ENCODE measurements at regions not wholly inside any gene's neighbourhood (a gene's known extent, or its start where the extent isn't known, plus 50 kb on each side); places are given as distances from the start of the nearest gene placed in this dataset.
A peak's percentile ranks its signal among the peaks of the same experiment; 100 is the strongest.
"Not testable (repeated sequence)": the region's sequence is repeated elsewhere in the genome, so short reads cannot be mapped to it uniquely, and the experiment has no call there.

DNA sequence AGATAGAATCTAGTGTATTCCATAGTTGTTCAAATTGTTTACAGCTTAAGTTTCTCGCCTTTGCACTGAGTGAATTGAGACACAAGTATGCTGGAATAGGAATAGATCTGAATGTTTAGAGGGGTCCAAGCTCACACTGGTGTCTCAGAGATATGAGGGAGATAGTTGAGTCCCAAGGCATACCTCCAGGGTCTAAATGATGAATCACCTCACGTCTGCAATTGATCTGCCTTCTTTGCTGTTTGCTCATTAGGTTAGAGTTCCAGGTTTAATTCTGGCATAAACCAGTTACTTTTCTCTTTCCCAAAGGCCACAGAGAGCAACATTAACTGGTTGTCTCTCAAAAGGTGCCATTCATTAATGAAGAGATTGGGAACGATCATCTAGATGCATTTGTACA lies 106.3 kb upstream of the MME start:
- no peak for DNase-seq

DNA sequence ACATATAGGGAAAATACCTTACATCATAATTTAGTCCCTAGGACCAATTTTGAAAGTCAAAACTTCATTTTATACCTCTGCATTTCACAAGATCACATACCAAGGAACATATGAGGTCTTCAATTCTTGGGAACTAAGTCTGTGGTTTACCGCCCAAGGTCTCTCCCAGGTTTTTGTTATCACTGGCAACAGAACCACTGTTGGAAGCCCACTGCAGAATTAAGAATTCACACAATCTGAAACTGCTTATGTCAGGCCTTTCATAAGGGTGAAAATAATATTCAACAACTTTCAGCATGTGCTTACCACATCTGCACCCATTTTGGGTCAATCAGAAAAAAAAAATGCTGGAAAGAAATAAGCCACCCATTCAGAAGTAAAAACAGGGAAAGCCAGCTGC lies 107.2 kb upstream of the MME start:
- no peak for DNase-seq

DNA sequence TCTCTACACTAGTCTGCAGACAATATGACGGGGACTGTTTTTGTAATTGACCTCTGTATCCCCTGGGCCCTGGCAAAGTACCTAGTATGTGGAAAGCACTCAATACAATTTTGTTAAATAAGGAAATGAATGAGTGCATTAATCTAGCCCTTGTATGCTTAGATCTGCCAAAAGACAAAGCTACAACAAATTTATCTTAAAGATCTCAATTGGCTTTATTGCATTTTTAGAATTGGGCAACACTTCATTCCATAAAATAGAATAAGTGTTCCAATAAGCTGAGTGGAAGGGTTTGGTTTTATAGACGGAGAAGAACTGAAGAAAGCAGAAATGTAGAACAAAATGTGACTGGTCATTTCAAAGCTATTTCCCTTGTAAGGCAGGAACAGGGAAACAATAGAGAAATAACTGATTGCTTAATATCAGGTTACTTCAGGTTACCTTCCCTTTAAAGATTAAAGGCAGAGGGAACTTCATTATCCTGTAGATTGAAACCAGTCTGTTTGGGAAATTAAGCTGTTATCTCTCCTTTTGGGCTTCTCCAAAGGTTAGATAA lies 108.3 kb upstream of the MME start:
- DNase-seq, result no peak

DNA sequence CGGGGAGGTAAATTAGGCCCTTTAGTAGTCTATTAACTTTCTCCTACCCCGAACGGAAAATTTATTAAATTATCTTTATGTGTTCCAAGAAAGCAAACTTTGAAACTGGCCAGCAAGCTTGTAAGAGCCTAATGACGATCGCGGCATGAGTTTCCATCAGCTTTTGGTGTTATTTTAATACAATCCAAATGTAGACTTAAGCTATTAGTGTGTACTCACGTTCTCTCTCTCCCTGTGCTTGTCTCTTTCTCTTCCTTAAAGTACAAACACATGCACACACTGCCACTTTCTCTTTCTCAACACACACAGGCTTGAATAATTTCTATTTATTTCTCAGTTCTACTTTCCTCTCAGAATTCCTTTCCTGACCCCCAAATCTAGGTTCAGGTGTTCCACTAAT lies 108.8 kb upstream of the MME start:
- no peak for DNase-seq

- DNase-seq, result no peak
These were observed 109.3 kb upstream of the MME start for GRCh38 chr3:154970797-154971196.

DNA sequence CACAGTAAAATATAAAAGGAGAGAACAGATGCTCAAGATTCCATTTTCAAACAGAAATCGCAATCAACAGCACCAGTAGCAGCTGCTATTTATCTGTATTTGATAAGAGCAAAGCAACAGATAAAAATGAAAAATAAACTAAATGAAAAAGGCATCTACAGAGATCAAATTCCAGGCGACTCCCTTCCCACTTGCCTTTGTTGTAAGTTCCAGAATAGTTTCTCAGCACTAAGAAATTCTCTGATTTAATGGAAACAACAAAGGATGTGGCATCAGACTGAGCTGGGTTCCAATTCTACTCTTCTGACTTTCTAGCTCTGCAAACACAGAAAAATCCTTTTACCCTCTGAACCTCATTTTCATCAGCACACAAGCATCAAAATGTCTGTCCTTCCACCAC lies 110.8 kb upstream of the MME start:
- no peak for DNase-seq

- DNase-seq, result no peak
These were observed 113.0 kb upstream of the MME start for GRCh38 chr3:154967090-154967489.

- no peak for DNase-seq
These were observed 123.3 kb upstream of the MME start for GRCh38 chr3:154956815-154957214.

- no peak for DNase-seq
These were observed 124.1 kb upstream of the MME start for GRCh38 chr3:154955907-154956533.

DNA sequence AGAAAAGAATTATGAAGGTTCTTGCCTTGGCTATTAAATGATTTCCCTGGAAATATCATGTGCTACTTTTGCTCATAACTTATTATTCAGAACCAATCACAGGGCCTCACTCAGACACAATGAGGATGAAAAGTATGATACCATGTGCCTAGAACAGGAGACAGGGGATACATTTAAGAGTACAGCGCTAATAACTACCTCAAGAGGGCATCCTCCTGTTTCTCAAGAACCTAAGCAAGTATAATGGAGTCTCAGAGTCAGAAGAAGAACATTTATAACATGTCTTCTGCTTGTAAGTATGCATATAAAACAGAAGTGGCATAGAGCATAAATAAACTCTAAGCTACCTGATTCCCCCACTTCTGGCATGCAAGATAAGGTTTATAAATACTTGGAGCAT lies 125.4 kb upstream of the MME start:
- DNase-seq, result peak; percentile 52

- no peak for DNase-seq
These were observed 126.6 kb upstream of the MME start for GRCh38 chr3:154953538-154953937.

DNA sequence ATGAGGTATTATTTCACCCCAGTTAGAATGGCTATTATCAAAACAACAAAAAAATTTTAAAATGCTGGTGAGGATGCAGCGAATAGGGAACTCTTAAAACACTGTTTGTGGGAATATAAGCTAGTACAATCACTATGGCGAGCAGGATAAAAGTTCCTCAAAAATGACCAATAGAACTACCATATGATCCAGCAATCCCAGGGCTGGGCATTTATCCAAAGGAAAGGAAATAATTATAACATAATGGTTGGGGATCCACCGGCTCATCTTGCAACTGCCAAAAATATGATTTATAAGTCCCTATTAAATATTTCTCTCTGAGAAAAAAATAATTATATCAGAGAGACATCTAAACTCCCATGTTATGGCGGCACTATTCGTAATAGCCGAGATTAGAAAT lies 127.6 kb upstream of the MME start:
- DNase-seq, result no peak

DNA sequence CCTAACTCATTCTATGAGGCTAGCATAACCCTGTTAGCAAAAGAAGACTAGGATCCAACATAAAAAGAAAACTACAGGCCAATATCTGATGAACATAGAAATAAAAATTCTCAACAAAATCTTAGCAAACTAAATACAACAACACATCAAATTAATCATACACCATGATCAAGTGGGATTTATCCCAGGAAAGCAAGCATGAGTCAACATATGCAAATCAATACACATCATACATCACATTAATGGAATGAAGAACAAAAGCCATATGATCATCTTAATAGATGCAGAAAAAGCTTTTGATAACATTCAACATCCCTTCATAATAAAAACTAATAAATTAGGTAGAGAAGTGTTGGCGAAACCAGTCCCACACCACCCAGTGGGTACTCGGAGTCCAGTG lies 136.1 kb upstream of the MME start:
- DNase-seq, result no peak

GRCh38 chr3:154942827-154943226 lies 137.3 kb upstream of the MME start:
- no peak for DNase-seq

- DNase-seq, result no peak
These were observed 143.9 kb upstream of the MME start for GRCh38 chr3:154936196-154936595.

GRCh38 chr3:154933581-154933980 lies 146.5 kb upstream of the MME start:
- no peak for DNase-seq

DNA sequence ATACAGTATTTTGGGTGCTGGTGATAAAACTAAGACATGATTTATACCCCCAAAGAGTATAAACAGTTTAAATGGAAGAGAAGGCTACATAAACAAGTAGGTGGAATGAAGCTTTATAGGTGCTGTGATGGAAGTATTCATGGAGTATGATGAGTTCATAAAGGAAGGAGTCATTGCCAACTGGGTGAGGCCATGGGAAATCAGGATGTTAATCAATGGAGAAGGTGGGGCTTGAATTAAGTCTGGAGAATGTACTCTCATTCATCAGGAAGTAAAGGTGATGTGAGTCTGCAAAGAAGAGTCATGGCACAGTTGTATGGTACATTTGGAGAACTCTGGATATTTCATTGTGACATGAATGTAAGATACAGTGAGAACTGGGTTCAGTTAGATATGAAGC lies 147.5 kb upstream of the MME start:
- no peak for DNase-seq

DNA sequence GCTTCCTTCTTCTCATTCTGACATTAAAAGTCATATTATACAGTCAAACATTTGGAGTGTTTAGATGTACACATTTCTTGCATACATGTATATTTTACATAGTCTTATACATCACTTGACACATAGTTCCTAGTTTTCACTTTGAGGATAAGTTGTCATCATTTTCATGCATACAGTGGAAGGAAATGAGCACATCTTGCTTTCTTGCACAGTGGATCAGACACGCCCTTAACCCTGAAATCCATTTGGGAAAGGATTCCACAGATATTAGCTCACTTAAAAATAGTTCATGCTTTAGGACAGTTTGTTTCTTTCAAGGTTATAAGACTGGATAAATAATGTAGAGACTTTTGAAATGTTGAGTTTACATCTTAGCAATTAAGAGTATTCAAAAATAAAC lies 148.6 kb upstream of the MME start:
- DNase-seq, result no peak

DNA sequence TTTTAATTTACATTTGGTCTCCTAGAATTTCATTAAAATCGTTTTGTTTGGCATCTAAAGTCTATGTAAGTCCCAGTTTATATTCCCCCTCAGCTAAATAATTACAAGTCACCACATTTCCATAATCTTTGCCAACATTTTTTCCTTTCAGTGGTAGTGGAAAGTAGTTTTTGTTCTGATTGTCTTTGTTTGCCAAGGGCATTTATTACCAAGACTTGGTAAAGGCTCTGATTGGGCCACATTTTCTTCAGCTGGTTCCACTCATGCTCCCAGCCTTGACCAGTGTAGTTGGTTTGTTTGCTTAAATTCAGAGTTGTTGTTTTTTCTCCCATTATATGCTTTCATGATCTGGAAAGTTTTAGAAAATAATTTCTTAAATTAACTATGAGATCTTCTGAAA lies 153.4 kb upstream of the MME start:
- DNase-seq, result no peak

GRCh38 chr3:154921351-154921750 lies 158.8 kb upstream of the MME start:
- DNase-seq, result no peak

GRCh38 chr3:154919226-154919625 lies 160.9 kb upstream of the MME start:
- no peak for DNase-seq

GRCh38 chr3:154904328-154904727 lies 175.8 kb upstream of the MME start:
- DNase-seq, result peak; percentile 23

DNA sequence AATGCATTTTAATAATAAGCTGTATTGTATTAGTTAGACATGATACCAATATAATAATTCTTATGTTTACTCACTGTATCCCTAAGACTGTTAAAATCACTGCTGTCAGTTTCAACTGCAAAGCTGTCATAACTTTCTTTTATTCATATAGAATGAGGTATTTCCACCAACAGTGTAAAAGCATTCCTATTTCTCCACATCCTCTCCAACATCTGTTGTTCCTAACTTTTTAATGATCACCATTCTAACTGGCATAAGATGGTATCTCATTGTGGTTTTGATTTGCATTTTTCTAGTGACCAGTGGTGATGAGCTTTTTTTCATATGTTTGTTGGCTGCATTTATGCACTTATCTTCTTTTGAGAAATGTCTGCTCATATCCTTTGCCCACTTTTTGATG lies 177.6 kb upstream of the MME start:
- DNase-seq, result not testable (repeated sequence)

DNA sequence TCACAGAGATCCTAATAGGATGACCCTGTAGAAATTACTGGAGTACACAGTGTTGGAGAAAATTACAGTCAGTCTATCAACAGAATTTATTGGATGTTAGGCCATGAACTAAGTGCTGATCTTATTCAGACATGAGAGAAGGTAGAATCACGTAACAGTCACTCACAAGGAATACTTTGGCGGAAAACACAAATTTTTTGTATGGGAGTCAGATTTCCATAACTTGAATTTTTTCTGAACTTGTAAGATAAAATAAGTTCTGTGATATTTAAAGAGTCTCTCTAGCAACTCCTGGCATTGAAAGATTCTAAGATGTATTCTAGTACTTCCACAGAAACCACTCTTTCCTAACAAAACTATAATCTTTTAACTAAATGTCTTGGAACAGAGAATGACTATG lies 178.8 kb upstream of the MME start:
- no peak for DNase-seq

GRCh38 chr3:154900816-154901215 lies 179.3 kb upstream of the MME start:
- no peak for DNase-seq

DNA sequence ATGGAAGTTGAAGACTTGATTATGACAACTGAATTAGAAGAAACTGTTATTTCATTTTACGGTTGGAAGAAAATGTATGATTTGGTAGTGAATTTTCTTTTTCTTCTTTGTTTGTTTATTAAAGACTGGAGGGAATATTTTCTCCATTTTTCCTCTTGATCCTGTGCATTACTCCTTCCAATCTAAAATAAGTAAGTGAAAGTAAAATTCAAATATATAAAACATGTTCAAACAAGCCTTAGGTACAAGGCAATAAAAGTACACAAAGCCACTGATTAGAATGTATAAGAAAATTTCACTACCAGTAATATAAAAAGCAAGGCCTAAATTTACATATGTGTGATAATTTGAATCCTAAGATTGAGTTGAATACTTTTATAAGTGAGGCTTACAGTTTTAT lies 181.2 kb upstream of the MME start:
- DNase-seq, result peak; percentile 42
